HS-27A (cell line): ENCODE measurements at regions not wholly inside any gene's neighbourhood (a gene's known extent, or its start where the extent isn't known, plus 50 kb on each side); places are given as distances from the start of the nearest gene placed in this dataset.

Experiments
- DNase-seq: peaks from one replicate; pipeline ENCODE4 v3.0.0-alpha.2; 2012; ENCODE audit warnings: low read depth, missing footprints

DNA sequence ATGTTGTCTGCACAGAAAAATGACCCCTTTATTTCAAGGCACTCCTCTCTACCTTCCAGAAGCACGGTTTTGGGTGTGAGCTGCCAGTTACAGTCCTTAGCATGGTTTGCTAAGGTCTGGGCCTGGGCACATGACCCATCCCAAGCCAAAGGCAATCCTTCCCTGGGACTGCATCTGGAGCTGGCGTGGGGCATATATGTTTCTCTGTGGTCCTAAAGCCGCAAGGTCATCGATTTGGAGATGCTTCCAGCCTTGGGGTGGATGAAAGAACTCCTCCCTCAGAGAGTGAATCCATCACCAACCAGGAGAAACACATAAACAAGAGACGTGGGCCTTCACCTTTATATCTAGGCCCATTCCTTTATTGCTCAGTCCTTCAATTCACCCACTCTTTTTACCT, 50.1 kb upstream of the IGFBP3 start:
- no peak for DNase-seq
